ENCODE measurements at regions not wholly inside any gene's neighbourhood (a gene's known extent, or its start where the extent isn't known, plus 50 kb on each side); places are given as distances from the start of the nearest gene placed in this dataset.

- H3K79me2 ChIP-seq (replicated peaks; ENCODE audit: insufficient read depth, low read length) = no peaks in the 10 kb centered on the region
- H2AFZ ChIP-seq (ENCODE audit: low read depth, low read length) = no peak overlapping the region
- H3K27ac ChIP-seq (ENCODE audit: low read length) = no peak overlapping the region
- no peak overlapping the region for H3K9ac ChIP-seq (ENCODE audit: low read length)
- H3K9me2 ChIP-seq (ENCODE audit: insufficient read depth, low read length) = no peaks in the 10 kb centered on the region
- no peaks in the 10 kb centered on the region for H4K20me1 ChIP-seq (ENCODE audit: insufficient read depth)
- no peaks in the 10 kb centered on the region for H3K9me3 ChIP-seq (ENCODE audit: low read length)
- H3K4me3 ChIP-seq (ENCODE audit: low read length) = no peak overlapping the region
- TF ChIP-seq SMC3 (conservative IDR thresholded peaks at IDR 0.05; ENCODE audit: poor library complexity) (no peak), EZH2 (IDR thresholded peaks at IDR 0.05; ENCODE audit: borderline replicate concordance, insufficient read depth, low read length, poor library complexity, severe bottlenecking) (no peak)
- TF ChIP-seq, protein P1, sequence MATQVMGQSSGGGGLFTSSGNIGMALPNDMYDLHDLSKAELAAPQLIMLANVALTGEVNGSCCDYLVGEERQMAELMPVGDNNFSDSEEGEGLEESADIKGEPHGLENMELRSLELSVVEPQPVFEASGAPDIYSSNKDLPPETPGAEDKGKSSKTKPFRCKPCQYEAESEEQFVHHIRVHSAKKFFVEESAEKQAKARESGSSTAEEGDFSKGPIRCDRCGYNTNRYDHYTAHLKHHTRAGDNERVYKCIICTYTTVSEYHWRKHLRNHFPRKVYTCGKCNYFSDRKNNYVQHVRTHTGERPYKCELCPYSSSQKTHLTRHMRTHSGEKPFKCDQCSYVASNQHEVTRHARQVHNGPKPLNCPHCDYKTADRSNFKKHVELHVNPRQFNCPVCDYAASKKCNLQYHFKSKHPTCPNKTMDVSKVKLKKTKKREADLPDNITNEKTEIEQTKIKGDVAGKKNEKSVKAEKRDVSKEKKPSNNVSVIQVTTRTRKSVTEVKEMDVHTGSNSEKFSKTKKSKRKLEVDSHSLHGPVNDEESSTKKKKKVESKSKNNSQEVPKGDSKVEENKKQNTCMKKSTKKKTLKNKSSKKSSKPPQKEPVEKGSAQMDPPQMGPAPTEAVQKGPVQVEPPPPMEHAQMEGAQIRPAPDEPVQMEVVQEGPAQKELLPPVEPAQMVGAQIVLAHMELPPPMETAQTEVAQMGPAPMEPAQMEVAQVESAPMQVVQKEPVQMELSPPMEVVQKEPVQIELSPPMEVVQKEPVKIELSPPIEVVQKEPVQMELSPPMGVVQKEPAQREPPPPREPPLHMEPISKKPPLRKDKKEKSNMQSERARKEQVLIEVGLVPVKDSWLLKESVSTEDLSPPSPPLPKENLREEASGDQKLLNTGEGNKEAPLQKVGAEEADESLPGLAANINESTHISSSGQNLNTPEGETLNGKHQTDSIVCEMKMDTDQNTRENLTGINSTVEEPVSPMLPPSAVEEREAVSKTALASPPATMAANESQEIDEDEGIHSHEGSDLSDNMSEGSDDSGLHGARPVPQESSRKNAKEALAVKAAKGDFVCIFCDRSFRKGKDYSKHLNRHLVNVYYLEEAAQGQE (IDR thresholded peaks at IDR 0.05; ENCODE audit: borderline replicate concordance) = no peak
- no peak overlapping the region for H3K4me2 ChIP-seq (ENCODE audit: low read length)
- H3F3A ChIP-seq (ENCODE audit: insufficient read depth, low read length, poor library complexity, severe bottlenecking) = no peaks in the 10 kb centered on the region
- H3K27me3 ChIP-seq (ENCODE audit: insufficient read depth, low read depth, low read length) = no peaks in the 10 kb centered on the region
- H3K36me3 ChIP-seq (ENCODE audit: insufficient read depth, low read length) = no peaks in the 10 kb centered on the region
These were observed 109.1 kb downstream of the MTERF1 start for GRCh38 chr7:91771394-91771793.

GRCh38 chr7:91771921-91772815, 108.3 kb downstream of the MTERF1 start:
- no peaks in the 10 kb centered on the region for H3K9me3 ChIP-seq (ENCODE audit: low read length)
- H3K79me2 ChIP-seq (replicated peaks; ENCODE audit: insufficient read depth, low read length) = no peaks in the 10 kb centered on the region
- H3K4me2 ChIP-seq (ENCODE audit: low read length) = no peak overlapping the region

More at GRCh38 chr7:91771921-91772815, 108.3 kb downstream of the MTERF1 start:
- H3K9me2 ChIP-seq (ENCODE audit: insufficient read depth, low read length) = no peaks in the 10 kb centered on the region
- no peak overlapping the region for H2AFZ ChIP-seq (ENCODE audit: low read depth, low read length)
- no peak overlapping the region for H3K4me3 ChIP-seq (ENCODE audit: low read length)
- no peaks in the 10 kb centered on the region for H3K36me3 ChIP-seq (ENCODE audit: insufficient read depth, low read length)
- no peaks in the 10 kb centered on the region for H4K20me1 ChIP-seq (ENCODE audit: insufficient read depth)
- H3K27ac ChIP-seq (ENCODE audit: low read length) = no peak overlapping the region
- no peaks in the 10 kb centered on the region for H3F3A ChIP-seq (ENCODE audit: insufficient read depth, low read length, poor library complexity, severe bottlenecking)
- TF ChIP-seq SMC3 (conservative IDR thresholded peaks at IDR 0.05; ENCODE audit: poor library complexity) = no peak
- no peak for TF ChIP-seq EZH2 (IDR thresholded peaks at IDR 0.05; ENCODE audit: borderline replicate concordance, insufficient read depth, low read length, poor library complexity, severe bottlenecking)
- no peak for TF ChIP-seq POLR2AphosphoS5 (IDR thresholded peaks at IDR 0.05)
- TF ChIP-seq, protein P1 (IDR thresholded peaks at IDR 0.05; ENCODE audit: borderline replicate concordance) = no peak
- no peak for TF ChIP-seq EP300 (conservative IDR thresholded peaks at IDR 0.05; ENCODE audit: poor library complexity, severe bottlenecking)
- TF ChIP-seq RAD21 (conservative IDR thresholded peaks at IDR 0.05) = no peak
- no peak for TF ChIP-seq TAF1 (IDR thresholded peaks at IDR 0.05; ENCODE audit: low read depth)
- no peak for TF ChIP-seq MXI1 (conservative IDR thresholded peaks at IDR 0.05; ENCODE audit: poor library complexity, severe bottlenecking)
- TF ChIP-seq, protein P2, sequence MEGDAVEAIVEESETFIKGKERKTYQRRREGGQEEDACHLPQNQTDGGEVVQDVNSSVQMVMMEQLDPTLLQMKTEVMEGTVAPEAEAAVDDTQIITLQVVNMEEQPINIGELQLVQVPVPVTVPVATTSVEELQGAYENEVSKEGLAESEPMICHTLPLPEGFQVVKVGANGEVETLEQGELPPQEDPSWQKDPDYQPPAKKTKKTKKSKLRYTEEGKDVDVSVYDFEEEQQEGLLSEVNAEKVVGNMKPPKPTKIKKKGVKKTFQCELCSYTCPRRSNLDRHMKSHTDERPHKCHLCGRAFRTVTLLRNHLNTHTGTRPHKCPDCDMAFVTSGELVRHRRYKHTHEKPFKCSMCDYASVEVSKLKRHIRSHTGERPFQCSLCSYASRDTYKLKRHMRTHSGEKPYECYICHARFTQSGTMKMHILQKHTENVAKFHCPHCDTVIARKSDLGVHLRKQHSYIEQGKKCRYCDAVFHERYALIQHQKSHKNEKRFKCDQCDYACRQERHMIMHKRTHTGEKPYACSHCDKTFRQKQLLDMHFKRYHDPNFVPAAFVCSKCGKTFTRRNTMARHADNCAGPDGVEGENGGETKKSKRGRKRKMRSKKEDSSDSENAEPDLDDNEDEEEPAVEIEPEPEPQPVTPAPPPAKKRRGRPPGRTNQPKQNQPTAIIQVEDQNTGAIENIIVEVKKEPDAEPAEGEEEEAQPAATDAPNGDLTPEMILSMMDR (IDR thresholded peaks at IDR 0.05; ENCODE audit: poor library complexity, severe bottlenecking) = no peak
- H3K9ac ChIP-seq (ENCODE audit: low read length) = no peak overlapping the region
- no peaks in the 10 kb centered on the region for H3K27me3 ChIP-seq (ENCODE audit: insufficient read depth, low read depth, low read length)

Measured in neural cell (in vitro differentiated cells).